ENCODE measurements at regions not wholly inside any gene's neighbourhood (a gene's known extent, or its start where the extent isn't known, plus 50 kb on each side); places are given as distances from the start of the nearest gene placed in this dataset.

DNA sequence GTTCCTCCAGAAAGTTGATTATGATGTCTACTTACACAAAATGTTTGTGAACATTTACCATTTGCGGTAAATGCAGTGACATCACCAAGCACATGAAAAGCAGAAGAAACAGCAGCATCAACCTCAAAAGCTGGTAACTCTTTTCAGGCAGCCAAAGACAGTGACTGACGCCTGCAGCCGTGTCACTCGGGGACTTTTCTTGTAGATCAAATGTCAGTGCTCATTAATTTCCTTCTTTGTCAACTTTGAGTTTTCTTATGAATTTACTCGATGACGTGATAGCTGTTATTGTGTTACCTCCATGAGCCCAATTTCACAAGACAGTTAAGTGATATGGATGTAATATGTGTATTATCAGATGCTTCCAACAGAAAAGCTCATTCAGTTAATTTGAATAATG is 92.5 kb downstream of the RIPK4 start:
- Histone ChIP-seq H3K27ac (replicated peaks) (no peak overlapping the region), H3K4me3 (replicated peaks; ENCODE audit: insufficient read depth, low read length) (no peak overlapping the region), H3K27me3 (ENCODE audit: insufficient read depth, poor library complexity, severe bottlenecking) (no peaks in the 10 kb centered on the region)
- peak in 1 of 2 experiments; percentile 16 for DNase-seq (ENCODE audit: low read depth in 1 of 2, low spot score in 1 of 2)
- TF ChIP-seq GABPA (IDR thresholded peaks at IDR 0.05; ENCODE audit: low read depth) (no peak), CTCF (IDR thresholded peaks at IDR 0.05; ENCODE audit: insufficient read depth, low read length) (no peak), POLR2AphosphoS5 (IDR thresholded peaks at IDR 0.05; ENCODE audit: low read depth) (no peak), SPI1 (IDR thresholded peaks at IDR 0.05; ENCODE audit: borderline replicate concordance, low read depth) (no peak)
- TF ChIP-seq, protein P1, sequence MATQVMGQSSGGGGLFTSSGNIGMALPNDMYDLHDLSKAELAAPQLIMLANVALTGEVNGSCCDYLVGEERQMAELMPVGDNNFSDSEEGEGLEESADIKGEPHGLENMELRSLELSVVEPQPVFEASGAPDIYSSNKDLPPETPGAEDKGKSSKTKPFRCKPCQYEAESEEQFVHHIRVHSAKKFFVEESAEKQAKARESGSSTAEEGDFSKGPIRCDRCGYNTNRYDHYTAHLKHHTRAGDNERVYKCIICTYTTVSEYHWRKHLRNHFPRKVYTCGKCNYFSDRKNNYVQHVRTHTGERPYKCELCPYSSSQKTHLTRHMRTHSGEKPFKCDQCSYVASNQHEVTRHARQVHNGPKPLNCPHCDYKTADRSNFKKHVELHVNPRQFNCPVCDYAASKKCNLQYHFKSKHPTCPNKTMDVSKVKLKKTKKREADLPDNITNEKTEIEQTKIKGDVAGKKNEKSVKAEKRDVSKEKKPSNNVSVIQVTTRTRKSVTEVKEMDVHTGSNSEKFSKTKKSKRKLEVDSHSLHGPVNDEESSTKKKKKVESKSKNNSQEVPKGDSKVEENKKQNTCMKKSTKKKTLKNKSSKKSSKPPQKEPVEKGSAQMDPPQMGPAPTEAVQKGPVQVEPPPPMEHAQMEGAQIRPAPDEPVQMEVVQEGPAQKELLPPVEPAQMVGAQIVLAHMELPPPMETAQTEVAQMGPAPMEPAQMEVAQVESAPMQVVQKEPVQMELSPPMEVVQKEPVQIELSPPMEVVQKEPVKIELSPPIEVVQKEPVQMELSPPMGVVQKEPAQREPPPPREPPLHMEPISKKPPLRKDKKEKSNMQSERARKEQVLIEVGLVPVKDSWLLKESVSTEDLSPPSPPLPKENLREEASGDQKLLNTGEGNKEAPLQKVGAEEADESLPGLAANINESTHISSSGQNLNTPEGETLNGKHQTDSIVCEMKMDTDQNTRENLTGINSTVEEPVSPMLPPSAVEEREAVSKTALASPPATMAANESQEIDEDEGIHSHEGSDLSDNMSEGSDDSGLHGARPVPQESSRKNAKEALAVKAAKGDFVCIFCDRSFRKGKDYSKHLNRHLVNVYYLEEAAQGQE (IDR thresholded peaks at IDR 0.05; ENCODE audit: insufficient replicate concordance, low read depth) = no peak

DNA sequence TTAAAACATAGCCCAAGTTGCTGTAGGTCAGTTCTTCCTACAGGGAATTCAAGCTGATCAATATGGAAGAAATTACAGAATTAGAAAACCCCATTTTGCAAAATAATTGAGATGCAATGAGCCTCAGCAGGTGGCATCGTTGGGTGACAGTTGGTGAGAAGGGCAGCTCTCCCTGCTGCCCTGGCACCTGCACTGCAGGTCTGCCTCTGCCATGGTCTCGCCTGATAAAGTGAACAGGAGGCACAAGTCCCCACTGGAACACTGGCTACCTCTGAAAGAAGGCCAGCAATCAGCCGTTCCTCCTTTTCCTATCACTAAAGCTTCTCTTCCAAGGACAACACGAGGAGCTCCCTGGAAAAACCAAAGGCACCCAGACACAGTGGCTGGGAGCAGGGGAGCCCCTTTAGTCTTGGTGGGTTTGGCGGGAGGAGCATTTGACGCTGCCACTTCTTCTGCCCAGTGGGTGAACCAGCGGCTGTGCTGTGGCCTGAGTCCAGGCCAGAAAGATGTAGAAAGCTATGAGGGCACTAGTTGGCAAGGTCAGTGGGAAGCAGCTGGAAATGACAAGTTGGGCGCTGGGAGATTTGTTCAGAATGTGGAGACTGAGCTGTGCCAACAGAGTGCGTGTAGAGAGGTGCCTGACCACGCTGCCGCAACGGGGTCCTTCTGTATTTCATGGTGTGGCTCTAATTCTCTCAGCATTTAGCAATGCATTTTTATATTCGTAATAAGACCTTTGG is 93.1 kb downstream of the RIPK4 start:
- TF ChIP-seq GABPA (IDR thresholded peaks at IDR 0.05; ENCODE audit: low read depth) = no peak
- no peak for TF ChIP-seq POLR2AphosphoS5 (IDR thresholded peaks at IDR 0.05; ENCODE audit: low read depth)
- TF ChIP-seq, protein P1 (IDR thresholded peaks at IDR 0.05; ENCODE audit: insufficient replicate concordance, low read depth) = no peak
- Histone ChIP-seq H3K4me3 (replicated peaks; ENCODE audit: insufficient read depth, low read length) (no peak overlapping the region), H3K27me3 (ENCODE audit: insufficient read depth, poor library complexity, severe bottlenecking) (no peaks in the 10 kb centered on the region), H3K27ac (replicated peaks) (no peak overlapping the region)
- no peak for DNase-seq (ENCODE audit: low read depth in 1 of 2, low spot score in 1 of 2)

DNA sequence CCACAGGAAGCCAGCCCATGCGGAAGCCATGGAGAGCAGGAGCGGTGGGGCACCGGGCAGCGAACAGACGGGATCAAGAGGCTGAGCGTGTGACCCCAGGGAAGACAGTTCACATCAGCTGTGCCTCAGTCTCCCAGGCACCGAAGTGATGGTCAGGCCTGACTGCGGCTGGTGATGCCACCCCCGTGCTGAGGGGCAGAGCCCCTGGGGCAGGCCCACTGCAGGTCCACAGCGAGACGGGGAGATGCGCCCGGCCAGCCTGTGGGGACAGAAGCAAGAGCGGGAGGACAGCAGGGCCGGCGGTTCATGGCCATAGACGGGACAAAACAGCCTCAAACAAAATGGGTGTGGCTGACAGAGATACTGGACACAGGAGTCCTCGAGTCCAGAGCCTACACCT is 93.8 kb downstream of the RIPK4 start:
- Histone ChIP-seq H3K27ac (replicated peaks) (no peak overlapping the region), H3K27me3 (ENCODE audit: insufficient read depth, poor library complexity, severe bottlenecking) (no peaks in the 10 kb centered on the region), H3K4me3 (replicated peaks; ENCODE audit: insufficient read depth, low read length) (no peak overlapping the region)
- no peak for DNase-seq (ENCODE audit: low read depth in 1 of 2, low spot score in 1 of 2)
- TF ChIP-seq CTCF (IDR thresholded peaks at IDR 0.05; ENCODE audit: insufficient read depth, low read length) = no peak
- TF ChIP-seq SPI1 (IDR thresholded peaks at IDR 0.05; ENCODE audit: borderline replicate concordance, low read depth) = no peak
- TF ChIP-seq, protein P1 (IDR thresholded peaks at IDR 0.05; ENCODE audit: insufficient replicate concordance, low read depth) = no peak
- no peak for TF ChIP-seq POLR2AphosphoS5 (IDR thresholded peaks at IDR 0.05; ENCODE audit: low read depth)
- no peak for TF ChIP-seq GABPA (IDR thresholded peaks at IDR 0.05; ENCODE audit: low read depth)
